Psoas muscle (tissue), 7 donors: ENCODE measurements at regions not wholly inside any gene's neighbourhood (a gene's known extent, or its start where the extent isn't known, plus 50 kb on each side); places are given as distances from the start of the nearest gene placed in this dataset.

Experiments
- ATAC-seq, 4 donors: fragments of 200-7000 bp; cut with Tn5 transposase; one replicate each; pipeline ENCODE4 v1.9.1; 2020; ENCODE audit warnings: moderate library complexity in 3 of 4, mild to moderate bottlenecking in 2 of 4
- DNase-seq, 2 donors: peaks; one replicate each; pipeline ENCODE4 v3.0.0-alpha.2; 2020
- H3K27ac ChIP-seq: fragments of 200-600 bp; one replicate; pipeline ENCODE4 v1.8.0; 2022
- H3K27me3 ChIP-seq, 3 donors: fragments of 200-600 bp in 1 of 3; one replicate each; pipeline versions ENCODE4 v1.6.1 to v1.8.0; 2013 to 2022; ENCODE audit warnings: low read length in 2 of 3, mild to moderate bottlenecking in 2 of 3, moderate library complexity in 1 of 3; ENCODE audit not compliant: insufficient read depth in 3 of 3
- H3K36me3 ChIP-seq, 2 donors: fragments of 200-600 bp in 1 of 2; one replicate each; pipeline versions ENCODE4 v1.6.1 to v1.8.0; 2013 to 2022; ENCODE audit warnings: low read depth in 1 of 2, mild to moderate bottlenecking in 1 of 2, moderate library complexity in 1 of 2; ENCODE audit not compliant: insufficient read depth in 1 of 2
- H3K4me1 ChIP-seq: fragments of 200-600 bp; one replicate; pipeline ENCODE4 v1.8.0; 2022
- H3K4me3 ChIP-seq: fragments of 200-600 bp; one replicate; pipeline ENCODE4 v1.8.0; 2022; ENCODE audit warnings: mild to moderate bottlenecking
- H3K9me3 ChIP-seq: fragments of 200-600 bp; one replicate; pipeline ENCODE4 v1.8.0; 2022
- CTCF ChIP-seq: fragments of 200-600 bp; IDR thresholded peaks from one replicate; pipeline ENCODE4 v1.8.0; 2022; ENCODE audit warnings: antibody characterized with exemption
- WGBS, 3 donors: extraction: QIAGEN DNeasy Blood & Tissue Kit; methylation state at CpG; one replicate each; pipeline versions ENCODE4 v1.1.6 to v1.1.7; 2013; 5-methylcytosine and 5-hydroxymethylcytosine counted together
- intact Hi-C, 2 donors: fragments of 100-400 bp; cut with DNase I; formaldehyde crosslinking; loops; one replicate each; pipeline versions ENCODE4 v1.11.0 to v1.14.2; 2022
- donor health status: healthy with polysubstance abuse.
- donor health status: DM: no; HTN: no; CAD: no; lungs with moderate emphysema.
- donor health status: Bipolar disorder and iron deficiency.
- donor health status: healthy.
- donor health status: DM: yes; HTN: yes; CAD: no.
- donor health status: DM: no; HTN: no; CAD: no.
- donor health status: DM: yes; HTN: yes; CAD: no.

GRCh38 chr12:111193067-111193466 lies 175.8 kb downstream of the PHETA1 start:
- H3K9me3 ChIP-seq = no peaks in the 10 kb centered on the region
- 76 to 86% (median 84%) methylated on average over 8 of the region's 8 CpGs for WGBS, 3 donors
- peaks cover 0 to 22% (median 7%) of the 10 kb centered on the region in 3 donors for H3K27me3 ChIP-seq
- H3K36me3 ChIP-seq = no peaks in the 10 kb centered on the region
- no peak overlapping the region for H3K27ac ChIP-seq
- H3K4me3 ChIP-seq = no peak overlapping the region
- intact Hi-C loops = no loop called here
- ATAC-seq (no peak), DNase-seq (no peak)
- no peaks in the 10 kb centered on the region for H3K4me1 ChIP-seq
- no peak for TF ChIP-seq CTCF

GRCh38 chr12:111192647-111193046 lies 176.2 kb downstream of the PHETA1 start:
- no peaks in the 10 kb centered on the region for H3K4me1 ChIP-seq
- ATAC-seq (no peak), DNase-seq (no peak)
- WGBS, 3 donors = 63 to 73% (median 70%) methylated on average over 3 of the region's 3 CpGs
- intact Hi-C loops = no loop called here
- TF ChIP-seq CTCF = no peak
- H3K4me3 ChIP-seq = no peak overlapping the region
- H3K9me3 ChIP-seq = no peaks in the 10 kb centered on the region
- H3K27ac ChIP-seq = no peak overlapping the region
- H3K36me3 ChIP-seq = no peaks in the 10 kb centered on the region
- peaks cover 0 to 22% (median 7%) of the 10 kb centered on the region in 3 donors for H3K27me3 ChIP-seq

GRCh38 chr12:111190741-111191526 lies 178.0 kb downstream of the PHETA1 start:
- DNase-seq (no peak), ATAC-seq (no peak)
- WGBS, 3 donors = 72 to 74% (median 74%) methylated on average over 15 of the region's 15 CpGs
- no peaks in the 10 kb centered on the region for H3K36me3 ChIP-seq
- no peak for TF ChIP-seq CTCF
- H3K27ac ChIP-seq = no peak overlapping the region
- H3K4me3 ChIP-seq = no peak overlapping the region
- H3K4me1 ChIP-seq = no peaks in the 10 kb centered on the region
- no peaks in the 10 kb centered on the region for H3K9me3 ChIP-seq
- peaks cover 0 to 22% (median 7%) of the 10 kb centered on the region in 3 donors for H3K27me3 ChIP-seq
- intact Hi-C loops = no loop called here

DNA sequence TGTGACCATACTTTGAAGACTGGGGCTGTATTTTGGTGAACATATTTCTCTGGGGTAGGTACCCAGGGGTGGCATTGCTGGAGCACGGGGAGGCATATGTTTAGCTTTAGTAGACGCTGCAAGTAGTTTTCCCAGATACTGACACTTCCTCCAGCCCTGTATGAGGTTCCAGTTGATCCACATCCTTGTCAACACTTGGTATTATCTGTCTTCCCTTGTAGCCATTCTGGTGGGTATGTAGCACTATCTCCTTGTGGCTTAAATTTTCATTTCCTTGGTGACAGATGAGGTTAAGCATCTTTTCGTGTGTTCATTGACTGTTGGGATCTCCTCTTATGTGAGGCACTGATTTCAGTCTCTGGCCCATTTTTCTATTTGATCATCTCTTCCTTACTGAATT lies 179.1 kb downstream of the PHETA1 start:
- Histone ChIP-seq H3K9me3 (no peaks in the 10 kb centered on the region), H3K4me1 (no peaks in the 10 kb centered on the region), H3K4me3 (no peak overlapping the region), H3K27ac (no peak overlapping the region), H3K27me3 (peaks cover 0 to 22% (median 9%) of the 10 kb centered on the region in 3 donors), H3K36me3 (no peaks in the 10 kb centered on the region)
- DNase-seq (no peak), ATAC-seq (no peak)
- WGBS, 3 donors = 73 to 82% (median 82%) methylated on average over 3 of the region's 3 CpGs
- intact Hi-C loops = no loop called here
- no peak for TF ChIP-seq CTCF

GRCh38 chr12:111188436-111188835 lies 180.5 kb downstream of the PHETA1 start:
- no peak for DNase-seq
- no peak for TF ChIP-seq CTCF
- ATAC-seq = no peak
- Histone ChIP-seq H3K4me1 (no peaks in the 10 kb centered on the region), H3K4me3 (no peak overlapping the region), H3K27me3 (peaks cover 0 to 17% (median 7%) of the 10 kb centered on the region in 3 donors), H3K27ac (no peak overlapping the region), H3K9me3 (no peaks in the 10 kb centered on the region), H3K36me3 (no peaks in the 10 kb centered on the region)
- WGBS, 3 donors = 79 to 86% (median 79%) methylated on average over 8 of the region's 8 CpGs
- intact Hi-C loops = no loop called here
